HG02973 (cell line): ENCODE measurements at regions not wholly inside any gene's neighbourhood (a gene's known extent, or its start where the extent isn't known, plus 50 kb on each side); places are given as distances from the start of the nearest gene placed in this dataset.
A peak's percentile ranks its signal among the peaks of the same experiment; 100 is the strongest.
"Not testable (repeated sequence)": the region's sequence is repeated elsewhere in the genome, so short reads cannot be mapped to it uniquely, and the experiment has no call there.

ENCODE experiments used
- ATAC-seq: cut with Tn5 transposase; IDR thresholded peaks from one replicate; pipeline ENCODE4 v1.9.1; 2021; ENCODE audit warnings: moderate library complexity; ENCODE audit not compliant: unreplicated experiment

- peak; percentile 64 for ATAC-seq
Observed at GRCh38 chr12:67069451-67070306, 199.5 kb upstream of the CAND1 start.

GRCh38 chr12:67070307-67070600, 198.9 kb upstream of the CAND1 start:
- no peak for ATAC-seq

GRCh38 chr12:67070604-67071003, 198.6 kb upstream of the CAND1 start:
- no peak for ATAC-seq

GRCh38 chr12:67072281-67072680, 196.9 kb upstream of the CAND1 start:
- ATAC-seq, result not testable (repeated sequence)

DNA sequence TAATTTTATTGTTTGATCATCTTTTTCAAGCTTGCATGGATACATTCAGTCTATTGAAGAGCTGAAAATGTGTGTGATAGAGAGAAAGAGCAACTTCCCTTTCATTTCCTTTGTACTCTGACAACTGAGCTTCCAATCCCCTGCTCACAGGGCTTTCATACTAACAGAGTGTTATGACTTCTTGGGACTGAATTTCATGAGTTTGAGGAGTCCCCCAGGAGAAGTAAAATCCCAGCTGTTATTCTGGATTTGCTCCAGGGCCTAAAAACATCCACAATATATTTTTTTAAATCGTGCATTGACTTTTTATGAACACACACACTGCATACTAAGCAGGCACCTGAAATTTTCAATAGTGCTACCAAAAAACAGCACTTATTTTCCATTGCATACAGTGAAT, 195.8 kb upstream of the CAND1 start:
- no peak for ATAC-seq

DNA sequence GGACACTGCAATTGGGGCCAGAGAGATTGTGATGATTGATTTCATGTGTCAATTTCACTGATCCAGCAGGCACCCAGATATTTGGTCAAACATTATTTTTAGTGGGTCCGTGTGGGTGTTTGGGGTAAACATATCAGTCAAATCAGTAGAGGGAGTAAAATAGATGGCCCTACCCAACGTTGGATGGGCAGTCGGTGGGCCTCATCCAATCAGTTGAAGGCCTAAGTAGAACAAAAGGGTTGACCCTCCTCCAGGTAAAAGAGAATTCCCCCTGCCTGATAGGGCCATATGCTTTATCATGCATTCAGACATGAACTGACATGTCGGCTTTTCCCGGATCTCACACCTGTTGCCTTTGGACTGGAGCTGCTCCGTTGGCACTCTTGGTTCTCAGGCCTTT, 195.1 kb upstream of the CAND1 start:
- no peak for ATAC-seq

DNA sequence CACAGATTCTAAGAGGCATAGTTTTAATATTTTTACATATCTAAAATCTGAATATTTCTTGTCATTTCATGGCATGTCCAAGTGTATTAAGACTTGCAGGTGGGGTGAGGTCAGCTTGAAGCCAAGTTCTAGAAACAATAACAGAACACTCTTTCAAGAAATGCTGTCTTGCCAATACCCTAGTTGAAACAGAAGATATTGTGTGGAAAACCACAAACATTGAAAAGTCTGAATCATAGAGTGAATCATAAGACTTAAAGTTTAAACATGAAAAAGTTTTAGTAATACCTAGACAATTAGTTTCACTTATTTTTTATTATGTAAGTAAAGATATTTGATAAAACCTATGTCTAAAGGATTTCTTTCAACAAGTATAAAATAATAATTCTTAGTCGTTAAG, 191.5 kb upstream of the CAND1 start:
- ATAC-seq, result no peak

- no peak for ATAC-seq
Observed at GRCh38 chr12:67078957-67079356, 190.2 kb upstream of the CAND1 start.

GRCh38 chr12:67080637-67081036, 188.5 kb upstream of the CAND1 start:
- no peak for ATAC-seq

DNA sequence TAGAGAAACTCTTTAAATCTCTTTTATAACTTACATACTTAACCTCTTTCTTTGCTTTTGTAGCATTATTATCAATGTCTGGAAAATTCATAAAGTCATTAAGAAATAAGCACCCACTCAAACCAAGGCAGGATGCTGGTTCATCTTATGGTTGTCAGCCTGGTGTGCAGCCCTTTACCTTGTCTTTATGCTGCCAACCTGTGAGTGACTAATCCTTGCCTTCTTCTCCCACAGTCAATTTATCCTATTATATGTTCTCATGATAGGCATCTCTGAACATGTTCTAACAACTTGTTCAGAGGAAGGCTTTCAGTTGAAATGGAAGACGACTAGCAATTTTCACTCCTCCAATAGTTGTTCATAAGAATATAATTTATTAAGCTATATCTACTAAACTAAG, 186.9 kb upstream of the CAND1 start:
- ATAC-seq, result no peak

GRCh38 chr12:67085699-67086098, 183.5 kb upstream of the CAND1 start:
- ATAC-seq, result no peak

DNA sequence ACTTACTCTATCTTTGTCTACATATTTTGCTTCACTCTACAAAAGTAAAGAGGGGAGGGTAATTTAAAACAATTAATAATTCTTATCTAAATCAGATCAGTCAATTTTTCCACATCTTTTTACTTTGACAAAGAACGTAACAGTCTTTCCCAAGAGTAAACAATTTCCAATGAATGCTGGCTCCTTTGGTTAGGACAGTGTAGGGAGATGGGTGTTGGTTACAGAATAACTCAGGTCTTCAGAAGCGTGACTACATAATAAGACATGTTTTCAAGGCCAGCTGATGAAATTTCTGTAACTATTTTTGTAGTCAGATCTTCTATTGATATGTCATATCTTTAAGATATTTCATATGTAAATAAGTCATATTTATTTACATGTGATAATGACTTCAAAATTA, 183.0 kb upstream of the CAND1 start:
- no peak for ATAC-seq

DNA sequence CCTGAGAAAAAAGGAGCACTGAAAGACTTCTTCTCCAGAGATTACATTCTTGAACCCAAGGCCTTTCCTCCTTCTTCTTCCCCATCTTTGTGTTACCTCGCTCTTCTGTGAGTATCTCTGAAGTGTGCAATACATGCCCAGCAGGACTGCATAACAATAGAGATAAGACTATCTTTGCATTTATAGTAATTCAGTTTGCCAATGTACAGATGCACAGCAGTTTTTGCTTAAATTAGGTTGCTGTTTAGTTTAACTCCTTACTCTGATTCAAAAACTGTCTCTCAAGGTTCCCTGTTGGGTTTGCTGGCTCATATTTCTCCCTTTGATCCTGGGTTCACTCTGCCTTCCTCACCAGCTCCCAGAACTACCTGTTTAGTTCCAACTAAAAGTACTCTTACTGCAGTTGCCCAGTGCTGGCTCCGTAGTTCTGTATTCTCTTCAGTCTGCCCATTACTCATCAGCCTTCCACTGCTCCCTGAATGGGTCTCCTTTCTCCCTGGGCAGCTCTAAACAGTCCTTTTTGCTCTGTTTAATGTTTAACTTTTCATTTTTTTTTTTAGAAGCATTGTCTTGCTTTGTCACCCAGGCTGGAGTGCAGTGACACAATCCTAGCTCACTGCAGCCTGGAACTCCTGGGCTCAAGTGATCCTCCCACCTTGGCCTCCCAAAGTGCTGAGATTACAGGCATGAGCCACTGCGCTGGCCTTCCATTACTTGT, 180.6 kb upstream of the CAND1 start:
- ATAC-seq, result no peak

DNA sequence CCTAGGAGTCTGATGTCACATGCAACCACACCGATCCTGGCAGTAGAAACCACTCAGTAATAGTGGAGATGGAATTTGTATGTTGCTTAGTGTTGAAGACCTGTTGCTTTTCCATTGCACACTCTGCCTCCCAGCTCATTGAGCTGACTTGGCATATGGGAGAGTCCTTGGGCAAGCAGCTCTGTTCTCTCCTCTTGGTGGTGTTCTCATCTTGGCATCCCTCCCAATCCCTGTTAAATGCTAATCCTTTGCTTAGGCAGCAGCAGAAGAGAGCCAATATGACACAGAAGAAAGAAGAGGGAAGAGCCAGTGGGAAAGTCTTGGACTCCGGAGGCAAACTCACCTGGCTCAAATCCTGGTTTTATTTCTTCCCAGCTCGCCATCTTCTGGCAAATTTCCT, 178.0 kb upstream of the CAND1 start:
- ATAC-seq, result no peak

- ATAC-seq, result no peak
Observed at GRCh38 chr12:67091678-67092077, 177.5 kb upstream of the CAND1 start.

GRCh38 chr12:67092934-67093333, 176.2 kb upstream of the CAND1 start:
- ATAC-seq, result not testable (repeated sequence)

DNA sequence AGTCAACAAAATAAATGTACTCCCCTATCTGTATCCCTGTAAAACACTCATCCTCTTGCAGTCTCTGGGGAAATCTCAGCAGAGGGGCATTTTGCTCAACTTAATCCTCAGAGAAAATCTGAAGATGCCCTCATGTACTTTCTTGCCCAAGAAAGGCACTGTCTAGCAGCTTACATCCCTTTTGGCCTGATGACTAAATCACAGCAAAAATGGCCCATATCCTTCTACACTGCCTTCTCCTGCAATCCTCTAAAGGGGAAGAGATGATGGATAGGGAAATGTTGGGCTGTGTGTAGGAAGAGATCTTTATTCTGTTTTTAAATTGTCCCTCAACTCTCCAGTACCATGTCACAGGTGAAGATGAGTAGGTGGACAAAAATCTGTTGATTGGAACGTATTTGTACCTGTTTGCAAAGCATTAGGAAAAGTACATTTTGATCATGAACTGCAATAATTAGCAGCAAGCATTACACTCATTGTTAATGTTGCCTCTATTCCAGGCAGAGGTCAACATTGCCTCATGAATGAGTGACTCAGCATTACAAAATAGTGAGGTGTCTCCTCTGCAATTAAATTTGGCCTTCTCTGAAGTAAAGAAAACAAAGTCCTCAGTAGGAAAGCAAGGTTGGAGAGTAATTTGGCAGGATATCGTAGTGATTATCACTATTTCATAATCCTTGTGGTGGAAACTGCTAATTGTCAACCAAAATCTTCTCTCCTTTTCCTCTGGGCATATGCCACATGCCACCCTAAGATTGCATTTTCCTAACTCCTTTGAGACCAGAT, 172.4 kb upstream of the CAND1 start:
- ATAC-seq, result no peak

DNA sequence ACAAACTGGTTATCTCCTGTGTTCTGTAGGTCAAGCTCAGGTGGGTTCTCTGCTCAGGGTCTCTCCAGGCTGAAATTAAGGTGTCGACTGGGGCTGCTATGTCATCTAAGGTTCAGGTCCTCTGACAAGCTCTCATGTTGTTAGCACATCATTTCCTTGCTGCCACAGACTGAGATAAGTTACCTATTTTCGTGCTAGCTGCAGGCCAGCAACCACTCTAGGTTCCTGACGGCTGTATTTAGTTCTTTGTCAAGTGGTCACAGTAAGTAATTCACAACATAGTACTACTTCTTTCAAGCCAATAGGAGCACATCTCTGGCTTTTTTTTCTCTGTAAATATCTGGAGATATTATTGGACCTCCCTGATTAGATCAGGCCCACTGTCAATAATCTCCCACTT, 169.3 kb upstream of the CAND1 start:
- ATAC-seq, result no peak

DNA sequence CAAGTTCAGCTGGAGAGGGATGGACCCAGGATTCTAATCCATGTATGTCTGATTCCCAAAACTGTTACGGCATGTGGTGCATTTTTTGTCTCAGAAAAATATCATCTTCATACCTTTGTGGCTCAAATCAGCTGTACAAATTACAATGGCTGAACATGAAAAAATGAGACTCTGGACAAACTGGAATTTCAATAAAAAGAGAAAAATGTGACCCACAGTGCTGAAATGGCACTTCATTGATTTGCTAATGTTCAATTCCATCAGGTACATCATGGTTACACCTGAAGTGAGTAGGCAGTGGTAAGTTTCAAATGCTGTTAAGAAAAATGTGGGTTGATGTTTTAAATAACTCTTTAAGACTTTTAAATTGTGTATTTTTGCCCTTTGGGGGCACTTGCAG, 165.6 kb upstream of the CAND1 start:
- ATAC-seq, result no peak

DNA sequence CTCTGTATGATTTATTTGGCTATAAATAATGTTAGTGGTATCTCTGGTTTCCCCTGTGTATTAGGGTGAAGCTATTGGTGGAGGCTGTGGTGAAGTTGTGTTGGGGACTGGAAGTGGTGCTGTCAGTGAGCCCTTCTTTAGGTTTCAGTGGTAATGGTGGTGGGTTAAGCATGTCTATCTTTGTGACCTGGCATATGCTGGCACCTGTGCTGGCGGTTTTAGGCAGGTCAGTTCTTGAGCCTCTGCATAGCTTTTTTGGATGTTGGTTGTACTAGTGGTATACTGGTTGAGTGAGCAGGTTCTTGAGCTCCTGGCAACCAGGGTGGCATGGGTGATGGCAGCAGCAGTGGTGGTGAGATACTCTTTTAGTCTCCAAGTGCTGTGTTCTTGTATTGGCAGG, 161.9 kb upstream of the CAND1 start:
- no peak for ATAC-seq

- ATAC-seq, result no peak
Observed at GRCh38 chr12:67107751-67108269, 161.3 kb upstream of the CAND1 start.

GRCh38 chr12:67110345-67110744, 158.8 kb upstream of the CAND1 start:
- not testable (repeated sequence) for ATAC-seq
